ENCODE measurements at regions not wholly inside any gene's neighbourhood (a gene's known extent, or its start where the extent isn't known, plus 50 kb on each side); places are given as distances from the start of the nearest gene placed in this dataset.

GRCh38 chr3:8276506-8276905 lies 225.1 kb upstream of the LMCD1 start:
- TF ChIP-seq EZH2phosphoT487 (IDR thresholded peaks at IDR 0.05; ENCODE audit: insufficient read depth, low read depth) = no peak
- no peak for TF ChIP-seq EZH2 (IDR thresholded peaks at IDR 0.05; ENCODE audit: insufficient read depth, poor library complexity, severe bottlenecking)

Measured in GM23248 (cell line).